HG03469 (cell line): ENCODE measurements at regions not wholly inside any gene's neighbourhood (a gene's known extent, or its start where the extent isn't known, plus 50 kb on each side); places are given as distances from the start of the nearest gene placed in this dataset.

ENCODE experiments used
- ATAC-seq: cut with Tn5 transposase; IDR thresholded peaks from one replicate; pipeline ENCODE4 v1.9.1; 2021; ENCODE audit warnings: mild to moderate bottlenecking, moderate library complexity, moderate number of reproducible peaks; ENCODE audit not compliant: unreplicated experiment

- no peak for ATAC-seq
These were observed 191.4 kb upstream of the RORA start for GRCh38 chr15:61420546-61420945.

- no peak for ATAC-seq
These were observed 186.6 kb upstream of the RORA start for GRCh38 chr15:61415617-61416120.

GRCh38 chr15:61411902-61412510, 182.9 kb upstream of the RORA start:
- ATAC-seq: no peak

- ATAC-seq: no peak
These were observed 181.6 kb upstream of the RORA start for GRCh38 chr15:61410662-61411061.

- ATAC-seq: no peak
These were observed 175.5 kb upstream of the RORA start for GRCh38 chr15:61404567-61404966.

GRCh38 chr15:61403884-61404283, 174.8 kb upstream of the RORA start:
- no peak for ATAC-seq

- no peak for ATAC-seq
These were observed 173.0 kb upstream of the RORA start for GRCh38 chr15:61401903-61402698.

GRCh38 chr15:61398310-61398709, 169.2 kb upstream of the RORA start:
- no peak for ATAC-seq

GRCh38 chr15:61396235-61396919, 167.3 kb upstream of the RORA start:
- ATAC-seq: no peak

- no peak for ATAC-seq
These were observed 164.8 kb upstream of the RORA start for GRCh38 chr15:61393949-61394348.

GRCh38 chr15:61393524-61393923, 164.4 kb upstream of the RORA start:
- ATAC-seq: no peak

GRCh38 chr15:61390138-61390537, 161.0 kb upstream of the RORA start:
- no peak for ATAC-seq

- ATAC-seq: no peak
These were observed 160.4 kb upstream of the RORA start for GRCh38 chr15:61389334-61390028.

- ATAC-seq: no peak
These were observed 158.6 kb upstream of the RORA start for GRCh38 chr15:61387675-61388074.

- ATAC-seq: no peak
These were observed 154.3 kb upstream of the RORA start for GRCh38 chr15:61383421-61383820.

GRCh38 chr15:61382927-61383326, 153.8 kb upstream of the RORA start:
- ATAC-seq: no peak

GRCh38 chr15:61381501-61381900, 152.4 kb upstream of the RORA start:
- no peak for ATAC-seq

- ATAC-seq: no peak
These were observed 151.2 kb upstream of the RORA start for GRCh38 chr15:61380270-61380669.

GRCh38 chr15:61379005-61379404, 149.9 kb upstream of the RORA start:
- no peak for ATAC-seq

- ATAC-seq: no peak
These were observed 147.9 kb upstream of the RORA start for GRCh38 chr15:61376961-61377360.

- no peak for ATAC-seq
These were observed 147.4 kb upstream of the RORA start for GRCh38 chr15:61376516-61376915.
